ENCODE measurements at regions not wholly inside any gene's neighbourhood (a gene's known extent, or its start where the extent isn't known, plus 50 kb on each side); places are given as distances from the start of the nearest gene placed in this dataset.

DNA sequence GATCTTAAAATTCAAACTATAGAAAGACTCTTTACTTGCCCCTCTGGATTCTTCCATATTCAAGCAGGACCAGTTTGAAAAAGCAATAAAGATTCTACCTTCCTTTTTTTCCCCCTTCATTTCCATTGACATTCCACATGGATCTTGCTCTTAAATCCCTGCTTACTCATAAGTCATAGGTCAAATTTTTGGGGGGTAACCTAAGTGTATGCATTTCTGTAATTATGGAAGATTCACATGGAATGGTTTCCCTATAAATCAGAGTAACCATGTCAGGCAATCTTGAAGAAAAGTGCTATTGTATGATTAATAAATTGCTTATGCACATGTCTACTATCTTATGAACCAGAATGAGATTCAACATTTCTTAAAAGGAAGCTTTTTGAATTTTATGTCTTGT lies 551.0 kb downstream of the HAO1 start:
- TF ChIP-seq, protein P1, sequence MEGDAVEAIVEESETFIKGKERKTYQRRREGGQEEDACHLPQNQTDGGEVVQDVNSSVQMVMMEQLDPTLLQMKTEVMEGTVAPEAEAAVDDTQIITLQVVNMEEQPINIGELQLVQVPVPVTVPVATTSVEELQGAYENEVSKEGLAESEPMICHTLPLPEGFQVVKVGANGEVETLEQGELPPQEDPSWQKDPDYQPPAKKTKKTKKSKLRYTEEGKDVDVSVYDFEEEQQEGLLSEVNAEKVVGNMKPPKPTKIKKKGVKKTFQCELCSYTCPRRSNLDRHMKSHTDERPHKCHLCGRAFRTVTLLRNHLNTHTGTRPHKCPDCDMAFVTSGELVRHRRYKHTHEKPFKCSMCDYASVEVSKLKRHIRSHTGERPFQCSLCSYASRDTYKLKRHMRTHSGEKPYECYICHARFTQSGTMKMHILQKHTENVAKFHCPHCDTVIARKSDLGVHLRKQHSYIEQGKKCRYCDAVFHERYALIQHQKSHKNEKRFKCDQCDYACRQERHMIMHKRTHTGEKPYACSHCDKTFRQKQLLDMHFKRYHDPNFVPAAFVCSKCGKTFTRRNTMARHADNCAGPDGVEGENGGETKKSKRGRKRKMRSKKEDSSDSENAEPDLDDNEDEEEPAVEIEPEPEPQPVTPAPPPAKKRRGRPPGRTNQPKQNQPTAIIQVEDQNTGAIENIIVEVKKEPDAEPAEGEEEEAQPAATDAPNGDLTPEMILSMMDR (conservative IDR thresholded peaks at IDR 0.05): no peak
- H3K27ac ChIP-seq: no peak overlapping the region

DNA sequence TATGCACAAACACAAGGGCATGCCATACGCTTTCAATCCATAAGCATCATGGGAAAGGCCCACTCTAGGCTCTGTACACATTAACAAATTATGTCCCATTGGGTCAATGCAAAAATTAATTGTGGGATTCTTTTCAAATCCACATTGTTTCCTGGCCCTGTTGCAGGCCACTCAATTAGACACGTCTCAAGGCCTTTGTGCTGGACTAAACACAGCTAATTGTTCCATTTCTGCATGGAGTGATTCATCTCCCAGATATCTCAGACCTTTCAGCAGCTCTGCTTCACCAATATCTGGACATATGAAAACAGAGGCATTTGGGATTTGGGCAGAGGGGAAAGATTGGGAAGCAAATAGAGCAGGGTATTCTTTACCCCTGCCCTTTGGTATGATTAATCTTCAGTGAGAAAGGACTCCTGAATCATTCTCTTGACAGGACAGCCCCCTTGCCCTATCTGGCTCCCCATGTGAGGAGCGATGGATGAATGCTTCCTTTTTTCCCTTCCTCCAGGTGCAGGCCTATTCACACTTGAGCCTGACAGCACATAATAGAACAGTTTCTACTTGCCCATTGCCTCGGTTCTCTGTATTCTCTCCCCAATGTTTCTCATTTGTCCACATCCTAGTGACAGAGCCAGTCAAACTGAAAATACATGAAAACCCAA lies 547.6 kb downstream of the HAO1 start:
- H3K27ac ChIP-seq: no peak overlapping the region
- TF ChIP-seq, protein P1 (conservative IDR thresholded peaks at IDR 0.05): no peak

DNA sequence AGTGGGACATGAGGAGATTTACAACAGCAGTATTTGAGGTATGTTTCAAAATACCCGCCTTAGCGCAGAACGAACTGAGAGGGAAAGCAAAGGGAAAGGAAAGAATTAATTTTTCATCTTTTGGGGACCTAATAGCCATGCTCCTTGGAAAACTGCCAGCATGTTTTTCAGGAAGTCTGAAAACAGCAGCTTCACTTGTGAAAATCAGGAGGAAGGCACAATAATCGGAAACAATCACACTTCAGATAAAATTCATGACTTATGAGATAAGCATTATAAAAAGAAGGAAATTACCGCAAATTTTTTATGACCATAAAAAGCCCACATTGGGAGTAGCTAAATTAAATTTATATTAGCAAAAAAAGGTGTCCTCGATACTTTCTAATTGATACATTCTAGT lies 541.1 kb downstream of the HAO1 start:
- TF ChIP-seq, protein P1 (conservative IDR thresholded peaks at IDR 0.05): no peak

DNA sequence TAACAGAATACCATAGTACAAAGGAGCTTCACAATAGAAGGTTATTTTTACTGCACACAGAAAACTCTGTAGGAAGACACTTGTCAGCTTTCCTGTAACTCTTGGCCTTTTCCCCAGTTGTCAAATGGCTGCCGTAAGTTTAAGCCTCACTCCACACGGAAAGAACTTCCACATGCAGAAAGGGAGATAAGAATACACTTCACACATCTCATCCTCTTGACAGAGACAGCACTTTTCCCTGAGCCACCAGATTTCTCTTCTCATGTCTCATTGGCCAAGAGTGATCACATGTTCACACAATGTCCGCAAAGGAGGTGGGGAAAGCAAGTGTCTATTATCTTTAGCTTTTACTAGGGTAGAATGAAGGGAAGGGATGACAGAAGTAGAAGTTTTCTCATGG lies 540.7 kb downstream of the HAO1 start:
- TF ChIP-seq, protein P1 (conservative IDR thresholded peaks at IDR 0.05): no peak
- no peak overlapping the region for H3K27ac ChIP-seq

More for the DNA sequence above, 541.1 kb downstream of the HAO1 start:
- H3K27ac ChIP-seq: no peak overlapping the region

DNA sequence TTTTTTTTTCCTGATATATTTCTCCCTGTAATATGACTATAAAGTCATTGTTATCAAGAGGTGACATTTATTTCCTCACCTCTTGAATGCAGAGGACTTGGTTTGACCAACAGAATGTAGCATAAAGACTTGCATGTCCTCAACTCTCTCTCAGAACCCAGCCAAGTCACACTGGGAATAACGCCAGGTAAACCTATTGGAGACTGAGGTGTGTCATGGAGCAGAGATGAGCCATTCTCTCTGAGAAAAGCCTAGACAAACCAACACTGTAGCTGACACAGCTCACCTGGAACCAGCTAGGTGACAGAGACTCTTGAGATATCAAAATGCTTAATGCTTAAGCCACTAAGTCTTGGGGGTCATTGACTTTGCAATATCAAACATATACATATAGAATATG lies 533.6 kb downstream of the HAO1 start:
- TF ChIP-seq, protein P1 (conservative IDR thresholded peaks at IDR 0.05): no peak
- no peak overlapping the region for H3K27ac ChIP-seq

DNA sequence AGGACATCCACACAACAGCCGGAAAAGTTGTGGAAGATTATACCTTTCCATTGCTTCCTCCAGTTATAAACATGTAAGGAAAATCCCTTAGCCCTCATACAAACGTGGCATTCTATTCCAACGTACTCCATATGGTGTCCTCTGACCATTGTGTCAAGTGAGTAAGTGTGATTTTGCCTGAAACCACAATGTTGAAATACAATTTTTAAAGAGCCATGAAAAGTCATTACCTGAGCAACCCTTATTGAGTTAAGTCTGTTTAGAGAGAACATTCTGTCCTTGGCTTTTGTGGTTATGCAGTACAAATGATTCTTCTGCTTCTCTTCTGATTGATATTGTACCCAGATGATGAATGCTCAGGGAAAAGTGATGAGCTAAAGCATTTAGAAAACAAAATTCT lies 530.1 kb downstream of the HAO1 start:
- TF ChIP-seq, protein P1 (conservative IDR thresholded peaks at IDR 0.05): no peak

DNA sequence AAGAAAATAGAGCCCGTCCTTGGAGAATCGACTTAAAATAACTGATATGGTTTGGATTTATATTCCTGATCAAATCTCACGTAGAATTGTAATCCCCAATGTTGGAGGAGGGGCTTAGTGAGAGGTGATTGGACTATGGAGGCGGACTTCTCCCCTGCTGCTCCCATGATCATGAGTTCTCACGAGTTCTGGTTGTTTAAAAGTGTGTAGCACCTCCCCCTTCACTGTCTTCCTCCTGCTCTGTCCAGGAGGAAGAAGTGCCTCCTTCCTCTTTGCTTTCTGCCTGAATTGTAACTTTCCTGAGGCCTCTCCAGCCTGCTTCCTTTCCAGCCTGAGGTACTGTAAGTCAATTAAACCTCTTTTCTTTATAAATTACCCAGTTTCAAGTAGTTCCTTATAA lies 529.2 kb downstream of the HAO1 start:
- H3K27ac ChIP-seq: no peak overlapping the region
- TF ChIP-seq, protein P1 (conservative IDR thresholded peaks at IDR 0.05): no peak

More for the DNA sequence above, 530.1 kb downstream of the HAO1 start:
- no peak overlapping the region for H3K27ac ChIP-seq
